ENCODE measurements at regions not wholly inside any gene's neighbourhood (a gene's known extent, or its start where the extent isn't known, plus 50 kb on each side); places are given as distances from the start of the nearest gene placed in this dataset.

DNA sequence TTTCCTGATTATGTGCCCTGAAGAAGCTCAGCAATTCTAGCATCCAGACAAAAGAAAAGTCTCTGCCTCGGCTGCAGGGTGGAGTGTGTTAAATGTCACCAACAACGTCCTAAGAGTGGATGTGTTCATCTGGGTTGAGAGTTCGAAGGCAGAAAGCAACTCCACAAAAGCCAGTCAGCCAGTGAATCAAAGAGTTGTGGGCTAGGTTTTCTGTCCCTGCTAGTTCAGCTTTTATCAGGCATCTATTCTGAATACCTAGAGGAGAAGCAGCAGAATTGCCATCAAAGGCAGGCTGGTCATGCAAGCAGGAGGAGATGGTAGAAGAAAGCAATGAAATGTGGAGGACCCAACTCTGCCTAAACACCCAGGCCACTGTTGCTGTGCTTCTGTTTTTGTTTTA is 205.2 kb downstream of the KLF6 start:
- no peaks in the 10 kb centered on the region for H3K36me3 ChIP-seq (ENCODE audit: control insufficient read depth, insufficient read depth, low read length)
- H3K4me1 ChIP-seq (ENCODE audit: control insufficient read depth, extremely low read depth, insufficient read depth, low read length) = no peaks in the 10 kb centered on the region
- no peak overlapping the region for H3K9ac ChIP-seq (ENCODE audit: insufficient read depth, low read length)
- H2AFZ ChIP-seq (ENCODE audit: low read length) = no peak overlapping the region
- TF ChIP-seq EZH2 (IDR thresholded peaks at IDR 0.05; ENCODE audit: low read length, missing control alignments) = no peak
- TF ChIP-seq, protein P1, sequence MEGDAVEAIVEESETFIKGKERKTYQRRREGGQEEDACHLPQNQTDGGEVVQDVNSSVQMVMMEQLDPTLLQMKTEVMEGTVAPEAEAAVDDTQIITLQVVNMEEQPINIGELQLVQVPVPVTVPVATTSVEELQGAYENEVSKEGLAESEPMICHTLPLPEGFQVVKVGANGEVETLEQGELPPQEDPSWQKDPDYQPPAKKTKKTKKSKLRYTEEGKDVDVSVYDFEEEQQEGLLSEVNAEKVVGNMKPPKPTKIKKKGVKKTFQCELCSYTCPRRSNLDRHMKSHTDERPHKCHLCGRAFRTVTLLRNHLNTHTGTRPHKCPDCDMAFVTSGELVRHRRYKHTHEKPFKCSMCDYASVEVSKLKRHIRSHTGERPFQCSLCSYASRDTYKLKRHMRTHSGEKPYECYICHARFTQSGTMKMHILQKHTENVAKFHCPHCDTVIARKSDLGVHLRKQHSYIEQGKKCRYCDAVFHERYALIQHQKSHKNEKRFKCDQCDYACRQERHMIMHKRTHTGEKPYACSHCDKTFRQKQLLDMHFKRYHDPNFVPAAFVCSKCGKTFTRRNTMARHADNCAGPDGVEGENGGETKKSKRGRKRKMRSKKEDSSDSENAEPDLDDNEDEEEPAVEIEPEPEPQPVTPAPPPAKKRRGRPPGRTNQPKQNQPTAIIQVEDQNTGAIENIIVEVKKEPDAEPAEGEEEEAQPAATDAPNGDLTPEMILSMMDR (conservative IDR thresholded peaks at IDR 0.05 in 1 of 2, IDR thresholded peaks at IDR 0.05 in 1 of 2; ENCODE audit: low read depth in 1 of 2, low read length in 2 of 2) = no peak
- H3K27ac ChIP-seq (ENCODE audit: insufficient read depth, low read length) = no peak overlapping the region
- no peak for DNase-seq (ENCODE audit: low read depth in 2 of 2)
- no peaks in the 10 kb centered on the region for H3K9me3 ChIP-seq (ENCODE audit: control insufficient read depth, insufficient read depth, low read depth, low read length)
- no peak overlapping the region for H3K4me3 ChIP-seq (replicated peaks in 1 of 4; ENCODE audit: control extremely low read depth in 1 of 4, insufficient read depth in 1 of 4, low read depth in 3 of 4, low read length in 4 of 4)
- H4K20me1 ChIP-seq (ENCODE audit: control insufficient read depth, extremely low read depth, insufficient read depth, low read length) = no peaks in the 10 kb centered on the region
- H3K4me2 ChIP-seq (ENCODE audit: extremely low read depth, insufficient read depth, low read length) = no peak overlapping the region
- no peaks in the 10 kb centered on the region for H3K79me2 ChIP-seq (ENCODE audit: control insufficient read depth, insufficient read depth, low read length)
- no peaks in the 10 kb centered on the region for H3K27me3 ChIP-seq (ENCODE audit: control insufficient read depth, insufficient read depth, low read length)

DNA sequence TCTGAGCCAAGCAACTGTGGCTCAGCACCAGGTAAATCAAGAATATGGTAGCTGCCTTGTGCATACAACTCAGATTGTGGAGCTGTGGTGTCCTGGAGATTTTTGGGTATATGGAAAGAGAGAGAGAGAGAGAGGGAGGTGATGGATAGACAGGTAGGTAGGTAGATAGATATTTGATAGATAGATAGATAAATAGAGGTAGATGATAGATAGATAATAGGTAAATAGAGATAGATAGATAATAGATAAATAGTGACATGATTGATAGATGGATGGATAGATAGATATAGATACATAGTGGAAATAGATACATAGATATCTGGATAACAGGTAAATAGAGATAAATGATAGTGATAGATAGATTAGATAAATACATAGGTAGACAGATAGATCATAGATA is 206.3 kb downstream of the KLF6 start:
- Histone ChIP-seq H3K27ac (ENCODE audit: insufficient read depth, low read length) (no peak overlapping the region), H3K36me3 (ENCODE audit: control insufficient read depth, insufficient read depth, low read length) (no peaks in the 10 kb centered on the region), H3K4me3 (replicated peaks in 1 of 4; ENCODE audit: control extremely low read depth in 1 of 4, insufficient read depth in 1 of 4, low read depth in 3 of 4, low read length in 4 of 4) (no peak overlapping the region), H3K79me2 (ENCODE audit: control insufficient read depth, insufficient read depth, low read length) (no peaks in the 10 kb centered on the region), H3K4me2 (ENCODE audit: extremely low read depth, insufficient read depth, low read length) (no peak overlapping the region), H3K4me1 (ENCODE audit: control insufficient read depth, extremely low read depth, insufficient read depth, low read length) (no peaks in the 10 kb centered on the region), H3K9ac (ENCODE audit: insufficient read depth, low read length) (no peak overlapping the region), H3K9me3 (ENCODE audit: control insufficient read depth, insufficient read depth, low read depth, low read length) (no peaks in the 10 kb centered on the region), H4K20me1 (ENCODE audit: control insufficient read depth, extremely low read depth, insufficient read depth, low read length) (no peaks in the 10 kb centered on the region), H3K27me3 (ENCODE audit: control insufficient read depth, insufficient read depth, low read length) (no peaks in the 10 kb centered on the region), H2AFZ (ENCODE audit: low read length) (no peak overlapping the region)
- TF ChIP-seq EZH2 (IDR thresholded peaks at IDR 0.05; ENCODE audit: low read length, missing control alignments) = no peak
- TF ChIP-seq, protein P1 (conservative IDR thresholded peaks at IDR 0.05 in 1 of 2, IDR thresholded peaks at IDR 0.05 in 1 of 2; ENCODE audit: low read depth in 1 of 2, low read length in 2 of 2) = no peak
- DNase-seq (ENCODE audit: low read depth in 2 of 2) = no peak

DNA sequence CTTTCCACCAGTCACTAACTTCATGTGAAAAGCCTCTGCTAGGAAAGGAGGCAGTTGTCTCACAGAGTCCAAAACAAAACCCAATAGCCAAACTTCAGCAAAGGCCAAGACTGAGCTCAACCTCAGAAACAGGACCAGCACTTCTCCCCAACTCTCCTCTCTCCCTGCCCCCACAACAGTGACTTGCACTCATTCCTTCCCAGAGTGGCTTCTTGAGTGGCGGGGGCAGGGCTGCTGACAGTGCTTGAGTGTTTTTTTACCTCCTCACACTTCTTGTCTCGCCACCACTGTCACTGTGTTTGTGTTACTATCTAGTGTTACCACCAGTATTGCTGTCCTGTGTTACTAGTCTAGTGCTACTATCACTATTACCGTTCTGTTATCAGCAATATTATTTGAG is 206.8 kb downstream of the KLF6 start:
- Histone ChIP-seq H3K4me2 (ENCODE audit: extremely low read depth, insufficient read depth, low read length) (no peak overlapping the region), H2AFZ (ENCODE audit: low read length) (no peak overlapping the region), H3K79me2 (ENCODE audit: control insufficient read depth, insufficient read depth, low read length) (no peaks in the 10 kb centered on the region), H3K4me3 (replicated peaks in 1 of 4; ENCODE audit: control extremely low read depth in 1 of 4, insufficient read depth in 1 of 4, low read depth in 3 of 4, low read length in 4 of 4) (no peak overlapping the region), H3K27me3 (ENCODE audit: control insufficient read depth, insufficient read depth, low read length) (no peaks in the 10 kb centered on the region), H3K36me3 (ENCODE audit: control insufficient read depth, insufficient read depth, low read length) (no peaks in the 10 kb centered on the region), H3K27ac (ENCODE audit: insufficient read depth, low read length) (no peak overlapping the region), H3K9me3 (ENCODE audit: control insufficient read depth, insufficient read depth, low read depth, low read length) (no peaks in the 10 kb centered on the region), H3K9ac (ENCODE audit: insufficient read depth, low read length) (no peak overlapping the region), H3K4me1 (ENCODE audit: control insufficient read depth, extremely low read depth, insufficient read depth, low read length) (no peaks in the 10 kb centered on the region), H4K20me1 (ENCODE audit: control insufficient read depth, extremely low read depth, insufficient read depth, low read length) (no peaks in the 10 kb centered on the region)
- TF ChIP-seq, protein P1 (conservative IDR thresholded peaks at IDR 0.05 in 1 of 2, IDR thresholded peaks at IDR 0.05 in 1 of 2; ENCODE audit: low read depth in 1 of 2, low read length in 2 of 2) = no peak
- TF ChIP-seq EZH2 (IDR thresholded peaks at IDR 0.05; ENCODE audit: low read length, missing control alignments) = no peak
- DNase-seq (ENCODE audit: low read depth in 2 of 2) = no peak
